ENCODE measurements at regions not wholly inside any gene's neighbourhood (a gene's known extent, or its start where the extent isn't known, plus 50 kb on each side); places are given as distances from the start of the nearest gene placed in this dataset.

DNA sequence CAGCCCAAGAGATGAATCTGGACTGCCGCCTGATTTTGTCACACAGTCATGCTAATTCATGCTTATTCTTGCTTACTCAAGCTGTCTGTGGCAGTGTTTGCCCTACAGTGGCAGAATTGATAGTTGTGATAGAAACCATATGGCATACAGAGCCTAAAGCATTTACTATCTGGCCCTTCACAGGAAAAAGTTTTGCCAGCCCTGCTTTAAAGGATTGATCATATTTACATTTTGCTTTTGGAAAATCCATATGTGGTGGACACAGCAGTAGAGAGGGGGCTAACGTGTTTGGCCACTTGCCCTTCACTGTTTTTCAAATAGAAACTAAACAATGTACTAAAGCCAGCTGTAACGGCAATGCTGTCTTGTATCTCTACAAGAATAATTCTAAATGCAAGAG, 974.0 kb upstream of the GHITM start:
- no peak for DNase-seq (ENCODE audit: low spot score)

DNA sequence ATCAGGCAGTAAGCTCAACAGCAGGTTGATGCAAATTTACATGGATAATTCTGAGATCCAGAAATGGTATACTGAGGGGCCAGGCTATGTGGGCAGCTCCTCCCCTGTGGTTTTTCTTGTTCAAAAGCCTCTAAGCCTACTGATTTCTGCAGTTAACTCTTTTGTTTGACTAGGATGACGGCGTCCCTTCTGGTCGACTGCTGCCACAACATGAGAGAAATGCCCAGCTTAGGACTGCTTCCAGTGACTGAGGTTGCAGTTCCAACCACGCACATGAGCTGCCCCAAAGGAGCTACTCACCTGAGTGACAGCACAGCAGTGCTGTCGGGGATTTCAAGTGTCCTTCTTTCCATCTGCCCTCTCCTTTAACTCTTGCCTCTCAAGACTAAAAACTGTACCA, 973.0 kb upstream of the GHITM start:
- peak; percentile 59 for DNase-seq (ENCODE audit: low spot score)

DNA sequence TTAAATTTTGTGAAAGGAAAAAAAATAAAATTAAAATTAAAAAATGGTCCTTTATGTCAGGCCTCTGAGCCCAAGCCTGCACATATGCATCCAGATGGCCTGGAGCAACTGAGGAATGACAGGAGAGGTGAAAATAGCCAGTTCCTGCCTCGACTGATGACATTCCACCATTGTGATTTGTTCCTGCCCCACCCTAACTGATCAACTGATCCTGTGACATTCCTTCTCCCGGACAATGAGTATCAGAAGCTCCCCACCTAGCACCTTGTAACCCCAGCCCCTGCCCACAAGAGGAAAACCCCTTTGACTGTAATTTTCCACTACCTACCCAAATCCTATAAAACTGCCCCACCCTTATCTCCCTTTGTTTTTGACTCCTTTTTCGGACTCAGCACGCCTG, 972.2 kb upstream of the GHITM start:
- no peak for DNase-seq (ENCODE audit: low spot score)

DNA sequence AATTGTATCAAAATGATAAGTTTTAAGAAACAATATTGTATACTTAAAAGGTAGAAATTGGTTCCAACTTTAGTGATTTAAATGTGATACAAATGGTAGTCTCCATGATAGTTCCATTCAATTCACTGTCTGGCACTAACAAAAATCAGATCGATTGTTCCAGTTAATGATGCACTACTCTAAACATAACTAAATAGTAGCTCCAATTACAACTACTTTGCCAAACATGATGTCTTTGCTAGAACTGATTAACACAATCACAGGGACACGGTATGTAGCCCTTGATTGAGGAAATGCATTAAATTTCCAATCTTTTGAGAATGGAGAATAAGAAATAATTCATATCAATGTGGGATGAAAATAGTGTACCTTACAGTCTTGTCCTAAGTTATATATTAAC, 962.4 kb upstream of the GHITM start:
- DNase-seq (ENCODE audit: low spot score): no peak

DNA sequence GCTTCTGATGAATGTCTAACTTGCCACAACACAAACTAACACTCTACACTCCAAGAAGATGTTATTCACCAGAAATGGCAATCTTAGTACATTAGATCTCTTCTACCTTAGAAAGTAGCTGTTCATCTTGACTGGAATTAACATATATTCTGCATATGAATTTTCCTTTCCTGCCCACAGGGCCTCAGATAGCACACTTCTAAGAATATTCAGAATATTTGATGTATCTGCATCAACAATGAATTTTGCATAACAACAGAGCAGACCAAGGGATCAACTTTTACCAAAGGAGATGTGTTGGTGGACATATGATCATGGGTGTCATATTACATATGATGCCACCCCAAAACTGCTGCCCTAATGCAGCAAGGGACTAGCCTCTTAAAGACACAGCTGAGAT, 960.8 kb upstream of the GHITM start:
- no peak for DNase-seq (ENCODE audit: low spot score)

DNA sequence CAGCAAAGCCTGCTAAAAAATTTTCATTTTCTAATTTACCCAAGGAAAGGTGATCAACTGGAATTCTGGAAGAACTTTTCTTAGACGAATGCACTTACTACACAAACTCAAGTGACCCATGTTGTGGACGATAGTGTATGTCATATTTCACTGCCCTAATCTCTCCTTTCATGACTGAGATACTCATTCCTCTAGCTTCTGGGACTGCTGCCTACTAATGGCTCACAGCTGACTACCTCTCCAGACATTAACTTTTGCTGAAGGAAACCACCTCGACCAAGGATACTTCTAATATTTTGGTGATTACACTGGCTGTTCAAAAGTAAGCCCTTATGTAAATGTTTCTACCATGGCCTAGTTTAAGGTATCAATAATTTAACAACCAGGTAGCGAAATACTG, 959.9 kb upstream of the GHITM start:
- no peak for DNase-seq (ENCODE audit: low spot score)

DNA sequence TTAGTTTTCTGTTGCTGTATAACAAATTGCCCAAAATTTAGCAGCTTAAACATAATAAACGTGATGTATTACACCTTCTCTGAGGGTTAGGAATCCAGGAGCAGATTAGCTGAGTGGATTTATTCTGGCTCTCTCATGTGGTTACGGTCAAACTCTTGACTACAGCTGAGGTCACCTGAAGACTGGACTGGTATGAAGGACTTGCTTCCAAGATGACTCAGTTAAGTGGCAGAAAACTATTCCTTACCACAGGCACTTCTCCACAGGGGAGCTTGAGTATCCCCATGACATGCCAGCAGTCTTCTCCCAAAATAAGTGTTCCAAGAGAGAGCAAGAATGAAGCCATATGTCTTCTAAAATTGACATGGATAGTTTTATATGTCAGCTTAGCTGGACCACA, 957.2 kb upstream of the GHITM start:
- DNase-seq (ENCODE audit: low spot score): no peak

DNA sequence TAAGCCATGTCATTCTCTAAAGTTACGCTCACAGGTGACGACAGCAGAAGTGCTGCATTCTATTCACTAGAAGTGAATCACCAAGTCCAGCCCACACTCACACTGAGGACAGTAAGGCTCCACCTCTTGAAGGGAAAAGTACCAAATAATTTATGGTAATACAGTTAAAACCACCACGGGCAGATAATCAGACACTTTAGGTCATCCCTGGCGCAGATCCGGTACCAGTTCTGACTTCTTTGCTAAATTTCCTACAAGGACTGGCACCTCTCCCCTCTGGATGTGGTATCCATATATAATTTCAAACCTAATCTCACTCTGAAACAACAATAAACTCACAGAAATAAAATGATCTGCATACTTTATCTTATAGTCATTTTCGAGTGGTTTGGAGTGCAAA, 954.7 kb upstream of the GHITM start:
- no peak for DNase-seq (ENCODE audit: low spot score)

DNA sequence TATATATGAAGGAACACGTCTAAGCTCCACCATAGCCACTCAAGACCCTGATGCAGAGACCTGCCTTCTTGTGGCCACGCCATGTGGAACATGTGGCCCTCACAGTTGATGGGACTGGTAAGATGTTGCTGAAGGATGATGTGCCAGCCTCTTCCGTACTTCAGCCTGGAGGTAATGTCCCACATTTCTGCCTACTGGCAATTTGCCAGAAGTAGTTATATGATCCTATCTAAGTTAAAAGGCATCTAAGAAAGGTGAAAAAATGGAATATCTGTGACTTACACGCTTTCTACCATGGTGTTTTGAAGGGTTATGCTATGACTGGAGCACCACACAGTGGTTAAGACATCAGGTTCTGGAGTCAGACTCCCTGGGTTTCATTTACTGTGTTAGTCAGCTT, 948.7 kb upstream of the GHITM start:
- no peak for DNase-seq (ENCODE audit: low spot score)

DNA sequence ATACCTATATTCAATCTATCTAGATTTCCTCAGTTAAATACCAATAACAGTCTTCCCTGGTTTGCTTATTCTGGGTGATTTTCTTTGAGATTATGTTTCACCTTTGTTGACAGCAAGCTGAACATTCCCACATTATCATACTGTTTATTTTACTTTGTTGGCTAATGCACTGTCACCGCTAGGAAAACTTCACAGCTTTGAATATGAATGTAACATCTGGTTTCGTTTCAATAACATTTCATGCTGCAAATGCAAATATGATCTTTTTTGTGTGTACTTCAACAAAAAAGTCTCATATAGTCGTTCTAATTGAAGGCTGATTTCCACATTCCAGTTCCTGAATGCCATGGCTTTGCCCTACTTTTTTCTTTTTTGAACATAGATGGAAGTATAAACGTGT, 946.3 kb upstream of the GHITM start:
- no peak for DNase-seq (ENCODE audit: low spot score)

DNA sequence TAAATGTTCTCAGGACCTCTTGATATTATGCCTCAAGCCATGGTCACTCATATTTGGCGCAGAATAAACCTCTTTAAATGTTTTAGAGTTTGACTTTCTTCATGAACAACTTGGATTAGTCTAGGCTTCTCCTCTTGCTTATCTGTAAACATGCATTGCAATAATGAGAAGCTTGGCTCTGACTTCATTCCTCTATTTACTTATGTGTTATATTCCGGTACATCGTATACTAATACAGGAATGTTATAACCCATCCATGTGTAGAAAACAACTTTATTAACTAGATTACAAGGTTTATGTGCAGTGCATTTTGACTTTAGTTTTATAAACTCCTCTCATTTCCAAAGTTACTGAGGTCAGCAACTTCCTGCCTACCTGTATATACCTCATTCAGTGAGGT, 944.3 kb upstream of the GHITM start:
- no peak for DNase-seq (ENCODE audit: low spot score)

DNA sequence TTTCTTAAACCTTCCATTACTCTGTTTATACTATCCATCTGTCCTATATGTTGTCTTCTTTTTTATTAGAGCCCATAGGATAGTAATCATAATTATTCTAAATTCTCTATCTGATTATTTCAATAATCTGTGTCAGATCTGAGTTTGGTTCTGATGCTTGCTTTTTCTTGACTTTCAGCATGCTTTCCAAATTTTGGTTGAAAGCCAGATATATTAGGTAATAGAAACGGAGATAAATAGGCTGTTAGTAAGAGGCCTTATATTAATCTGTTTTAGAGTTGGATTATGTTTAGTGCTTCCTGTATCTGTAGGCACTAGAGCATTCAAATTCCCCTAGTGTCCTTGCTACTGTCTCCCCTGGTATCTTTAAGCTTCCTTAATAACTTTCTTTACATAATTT, 939.9 kb upstream of the GHITM start:
- DNase-seq (ENCODE audit: low spot score): no peak

DNA sequence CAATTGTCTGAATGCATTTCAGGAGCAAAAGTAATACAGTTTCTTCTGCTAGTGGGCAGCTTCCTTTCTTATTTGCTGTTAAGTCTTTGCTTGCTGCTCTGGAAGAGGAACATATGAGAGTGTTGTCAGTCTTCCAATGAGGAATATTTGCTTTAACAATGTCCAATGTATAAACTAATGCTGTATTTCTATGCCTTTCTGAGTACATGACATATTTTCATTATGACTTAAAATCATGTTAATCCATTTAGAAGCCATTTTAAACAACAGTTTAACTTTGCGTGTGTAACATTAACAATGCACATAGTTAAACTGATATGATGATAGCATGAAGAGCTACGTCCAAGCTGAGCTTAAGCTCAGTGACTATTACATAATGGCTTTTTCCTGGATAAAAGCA, 933.4 kb upstream of the GHITM start:
- DNase-seq (ENCODE audit: low spot score): no peak

DNA sequence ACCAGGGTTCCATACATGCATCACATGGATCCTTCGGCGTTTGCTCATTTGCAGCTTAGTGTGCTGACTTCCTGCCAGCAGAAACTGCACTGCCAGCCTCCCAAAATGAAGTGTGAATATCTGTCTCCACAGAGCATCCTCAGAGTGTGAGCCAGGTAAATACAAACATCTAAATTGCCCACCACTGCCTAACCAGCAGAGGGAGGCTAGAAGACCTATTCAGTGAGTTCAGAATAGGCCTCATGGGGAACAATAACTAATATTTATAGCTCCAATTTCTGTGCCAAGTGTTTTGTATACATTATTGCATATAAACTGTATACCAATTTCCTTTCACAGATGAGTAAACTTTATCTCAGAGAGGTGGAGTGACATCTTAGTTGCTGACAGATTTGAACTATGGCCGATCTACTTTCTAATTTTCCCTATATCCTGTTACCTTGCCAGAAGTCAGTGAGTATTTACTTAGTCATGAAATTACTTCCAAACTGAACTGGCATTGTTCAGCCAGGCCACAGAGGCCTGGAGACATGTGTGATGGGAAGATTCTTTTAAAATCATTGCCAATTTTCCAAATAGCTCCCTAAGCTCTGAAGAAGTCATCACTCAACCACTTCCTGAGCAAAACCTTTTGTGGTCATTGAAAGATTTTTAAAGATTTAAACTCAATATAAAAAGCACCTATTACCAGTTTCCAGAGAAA, 926.5 kb upstream of the GHITM start:
- no peak for DNase-seq (ENCODE audit: low spot score)

DNA sequence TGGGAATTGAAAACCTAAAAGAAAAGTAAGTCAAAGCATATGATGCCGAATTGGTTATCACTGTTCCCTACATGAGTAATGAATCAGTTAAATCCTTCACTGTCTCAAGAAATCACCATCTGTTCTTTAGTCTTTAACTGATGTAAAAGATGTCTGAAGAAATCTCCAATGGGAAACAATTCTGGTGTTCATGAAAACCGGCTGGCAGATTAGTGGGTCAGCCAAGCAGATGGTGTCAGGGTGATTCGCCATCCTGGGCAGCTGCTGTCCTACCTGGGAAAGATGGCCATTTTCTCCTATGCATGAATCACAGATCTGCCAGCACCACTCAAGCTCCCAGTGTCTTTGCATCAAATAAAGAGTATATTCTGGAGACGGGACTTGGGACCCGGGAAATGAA, 925.2 kb upstream of the GHITM start:
- no peak for DNase-seq (ENCODE audit: low spot score)

DNA sequence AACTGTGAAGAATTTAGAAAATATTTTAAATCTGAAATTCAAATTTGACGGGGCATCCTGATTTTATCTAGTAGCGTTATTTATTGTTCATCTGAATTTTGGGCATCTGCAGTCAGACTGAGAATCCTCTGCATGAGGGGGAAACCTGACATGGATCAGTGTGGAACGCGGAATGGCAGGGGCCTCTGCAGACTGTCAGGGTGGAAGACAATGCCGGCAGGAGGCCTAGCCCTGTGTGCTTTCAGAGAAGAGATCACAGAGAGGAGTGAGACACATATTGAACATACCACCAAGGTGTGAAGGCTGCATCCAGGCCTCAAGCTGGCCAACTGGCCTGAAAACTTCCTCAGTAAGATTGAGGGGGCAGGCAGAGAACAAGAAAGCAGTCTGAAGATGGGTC, 921.1 kb upstream of the GHITM start:
- DNase-seq (ENCODE audit: low spot score): peak; percentile 19

DNA sequence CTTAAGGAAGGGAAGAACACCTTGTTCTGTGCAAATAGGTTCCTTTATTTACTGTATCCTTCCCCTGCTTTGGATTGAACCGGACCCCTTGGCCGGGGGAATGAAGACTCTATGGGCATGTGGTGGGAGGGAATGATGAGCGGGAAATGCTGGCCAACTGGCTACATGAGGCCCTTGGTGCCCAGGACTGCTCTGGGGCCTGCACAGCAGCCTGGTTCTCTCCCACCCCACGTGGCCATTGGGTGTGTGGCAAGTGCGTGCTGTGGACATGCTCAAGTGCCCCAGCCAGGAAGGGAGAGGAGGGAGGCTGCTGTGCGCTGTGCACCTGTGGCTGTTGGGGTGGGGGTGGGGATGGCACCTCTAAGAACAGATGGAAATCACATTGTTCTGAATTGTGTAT, 917.0 kb upstream of the GHITM start:
- DNase-seq (ENCODE audit: low spot score): no peak

DNA sequence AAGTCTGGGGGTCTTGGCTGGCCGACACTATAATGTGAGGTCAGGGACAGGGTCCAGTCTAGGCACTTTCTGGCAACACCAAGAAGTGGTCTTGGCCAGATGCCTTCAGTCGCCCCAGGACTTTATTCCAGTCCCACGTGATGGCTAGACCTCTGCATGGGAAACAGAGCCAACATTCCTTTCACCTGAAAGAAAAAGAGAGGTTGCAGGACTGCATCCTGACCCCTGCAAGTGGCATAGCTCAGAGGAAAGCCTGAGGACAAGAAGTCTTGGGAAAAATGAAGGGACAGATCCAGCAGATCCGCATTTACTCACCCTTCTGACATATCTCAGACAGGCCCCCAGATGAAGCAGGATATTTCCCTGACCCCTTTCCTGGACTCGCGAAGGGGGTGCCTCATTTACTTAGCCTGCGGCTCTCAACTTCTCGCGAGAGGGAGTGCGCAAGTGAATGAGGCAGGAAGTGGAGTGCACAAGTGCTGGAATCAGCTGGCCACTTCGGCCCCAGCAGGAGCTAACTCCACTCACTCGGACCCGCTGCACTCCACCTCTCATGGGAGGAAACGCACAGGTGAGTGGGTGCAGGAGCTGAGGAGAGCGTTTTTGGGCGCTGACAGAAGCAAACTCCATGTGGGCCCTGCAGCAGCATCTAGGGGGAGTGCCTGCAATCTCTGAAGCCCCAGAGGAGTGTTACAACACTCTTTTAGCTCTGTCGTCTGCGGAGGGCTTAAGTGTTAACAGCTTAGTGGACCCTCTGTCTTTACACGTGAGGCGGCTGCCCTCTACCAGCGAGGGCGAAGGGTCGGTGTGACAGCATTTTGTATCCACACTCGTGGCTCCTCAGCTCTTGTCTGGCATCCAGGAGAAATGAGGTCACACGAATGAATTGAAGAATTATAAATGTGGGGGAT, 916.2 kb upstream of the GHITM start:
- DNase-seq (ENCODE audit: low spot score): no peak

DNA sequence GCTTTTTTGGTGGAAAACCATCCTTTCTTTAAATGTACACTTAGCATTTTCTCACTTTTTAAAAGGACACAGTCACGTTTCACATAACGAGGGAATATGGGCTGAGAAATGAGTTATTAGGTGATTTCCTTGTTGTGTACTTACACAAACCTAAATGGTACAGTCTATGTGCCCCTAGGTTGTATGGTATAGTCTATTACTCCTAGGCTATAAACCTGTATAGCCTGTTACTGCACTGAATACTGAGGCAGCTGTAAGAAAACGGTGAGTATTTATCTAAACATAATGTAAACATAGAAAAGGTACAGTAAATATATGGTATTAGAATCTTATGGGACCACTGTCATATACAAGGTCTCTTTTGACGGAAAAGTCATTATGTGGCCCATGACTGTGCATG, 913.5 kb upstream of the GHITM start:
- no peak for DNase-seq (ENCODE audit: low spot score)

DNA sequence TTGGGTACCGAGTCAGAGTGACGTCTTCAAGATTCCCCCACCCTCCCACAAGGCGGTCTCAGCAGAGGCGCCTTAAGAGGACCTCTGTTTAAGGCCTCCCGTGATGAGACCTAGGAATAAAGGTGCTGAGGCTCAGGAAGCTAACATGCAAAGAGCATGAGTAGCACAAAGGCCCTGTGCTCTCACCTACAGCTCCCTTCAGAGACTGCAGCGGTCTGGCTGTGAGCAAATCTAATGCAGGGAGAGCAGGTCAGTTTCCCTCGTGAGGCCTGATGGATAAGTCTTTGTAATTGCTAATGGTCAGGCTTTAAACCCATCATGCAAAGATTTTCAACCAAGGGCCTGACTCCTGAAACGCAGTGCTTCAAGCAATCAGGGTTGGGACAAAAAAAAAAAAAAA, 909.3 kb upstream of the GHITM start:
- no peak for DNase-seq (ENCODE audit: low spot score)

DNA sequence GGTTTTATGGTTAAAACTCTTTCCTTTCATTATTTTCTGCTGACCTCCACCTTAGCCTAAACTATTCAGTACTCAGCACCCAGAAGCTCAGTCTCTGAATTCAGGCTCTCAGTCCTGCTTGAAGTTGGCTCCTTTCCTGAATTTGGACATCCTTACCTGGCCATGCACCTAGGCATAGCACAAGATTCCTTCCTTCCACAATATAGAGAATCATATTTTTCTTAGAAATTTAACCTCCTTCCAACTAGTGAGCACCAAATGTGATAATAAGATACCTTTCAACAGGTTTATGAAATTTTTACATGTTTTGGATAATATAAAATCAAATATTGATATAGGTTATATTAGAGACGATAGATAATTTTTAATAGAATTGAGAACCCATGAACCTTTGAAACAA, 905.6 kb upstream of the GHITM start:
- no peak for DNase-seq (ENCODE audit: low spot score)

DNA sequence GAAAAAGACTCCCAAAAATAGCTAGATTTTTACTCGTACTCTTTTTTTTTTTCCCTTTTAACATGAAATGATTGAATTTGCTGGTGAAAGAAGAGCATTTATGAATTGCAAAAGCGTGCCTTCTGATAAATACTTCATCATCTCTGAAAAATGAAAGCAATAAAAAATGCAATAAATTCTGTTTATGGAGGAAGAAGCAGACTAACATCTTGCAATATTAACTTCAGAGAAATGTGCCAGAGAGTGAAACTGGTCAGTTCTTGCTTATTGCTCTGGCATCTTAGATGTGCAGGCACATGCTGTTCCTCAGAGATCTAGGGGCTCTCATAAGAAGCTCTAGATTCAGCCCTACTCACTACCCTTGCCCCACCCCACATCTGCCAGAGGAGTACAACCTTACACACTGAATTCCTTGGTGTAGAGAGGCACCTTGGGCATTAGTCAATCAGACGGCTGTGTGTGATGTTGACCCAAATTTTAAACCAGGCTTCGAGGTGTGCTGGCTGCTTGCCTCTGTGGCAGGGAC, 891.1 kb upstream of the GHITM start:
- no peak for DNase-seq (ENCODE audit: low spot score)

DNA sequence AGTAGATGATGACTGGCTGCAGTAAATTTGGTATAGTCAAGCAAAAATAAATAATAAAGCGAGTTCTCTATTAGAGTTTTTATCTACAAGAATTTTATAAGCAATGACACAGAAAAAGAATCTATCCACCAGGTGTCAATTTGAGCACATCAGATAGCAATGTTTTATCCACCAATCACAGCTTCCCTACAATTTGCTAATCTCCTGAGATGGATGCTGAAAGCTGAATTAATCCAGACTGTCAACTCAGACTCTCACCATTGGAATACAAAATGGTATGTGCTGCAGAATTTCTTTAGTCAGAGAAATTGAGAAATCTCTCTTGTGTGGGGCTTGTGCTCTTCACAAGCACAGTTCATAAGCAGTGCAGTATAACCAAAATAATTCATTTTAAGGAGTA, 888.9 kb upstream of the GHITM start:
- DNase-seq (ENCODE audit: low spot score): no peak

DNA sequence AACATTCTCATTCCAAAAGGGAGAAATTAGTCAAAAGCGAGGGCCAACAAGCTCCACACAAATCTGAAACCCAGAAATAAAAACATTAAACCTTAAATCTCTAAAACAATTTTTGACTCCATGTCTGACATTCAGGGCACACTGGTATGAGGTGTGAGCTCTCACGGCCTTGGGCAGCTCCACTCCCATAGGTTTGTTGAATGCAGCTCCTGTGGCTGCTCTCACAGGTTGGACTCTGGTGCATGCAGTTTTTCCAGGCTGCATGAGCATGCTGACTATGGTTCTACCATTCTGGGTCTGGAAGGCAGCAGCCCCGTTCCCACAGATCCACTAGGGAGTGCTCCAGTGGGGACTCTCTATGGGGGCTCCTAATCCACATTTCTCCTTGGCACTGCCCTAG, 887.1 kb upstream of the GHITM start:
- no peak for DNase-seq (ENCODE audit: low spot score)

Measured in iPS-NIHi11 (cell line).